HPDE6-E6E7 (cell line): ENCODE measurements at regions not wholly inside any gene's neighbourhood (a gene's known extent, or its start where the extent isn't known, plus 50 kb on each side); places are given as distances from the start of the nearest gene placed in this dataset.

ENCODE experiments used
- DNase-seq: peaks from one replicate; pipeline ENCODE4 v3.0.0; 2011; ENCODE audit warnings: missing footprints; ENCODE audit errors: extremely low spot score

- DNase-seq: no peak
These were observed 695.5 kb upstream of the LRFN5 start for GRCh38 chr14:40911141-40911540.

- no peak for DNase-seq
These were observed 696.8 kb upstream of the LRFN5 start for GRCh38 chr14:40909906-40910305.

GRCh38 chr14:40903709-40904108, 703.0 kb upstream of the LRFN5 start:
- DNase-seq: no peak

DNA sequence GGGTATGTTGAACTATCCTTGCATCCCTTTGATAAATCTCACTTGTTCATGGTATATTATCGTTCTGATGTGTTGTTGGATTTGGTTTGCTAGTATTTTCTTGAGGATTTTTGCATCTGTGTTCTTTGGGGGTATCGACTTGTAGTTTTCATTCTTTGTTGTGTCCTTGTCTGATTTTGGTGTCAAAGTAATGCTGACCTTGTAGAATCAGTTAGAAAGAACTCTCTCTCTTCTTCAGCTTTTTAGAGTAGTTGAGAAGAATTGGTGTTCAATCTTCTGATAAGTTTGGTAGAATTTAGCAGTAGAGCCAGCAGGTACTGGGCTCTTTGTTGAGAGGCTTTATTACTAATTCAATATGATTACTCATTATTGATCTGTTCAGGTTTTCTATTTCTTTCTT, 707.2 kb upstream of the LRFN5 start:
- DNase-seq: no peak

GRCh38 chr14:40894846-40895245, 711.8 kb upstream of the LRFN5 start:
- no peak for DNase-seq

DNA sequence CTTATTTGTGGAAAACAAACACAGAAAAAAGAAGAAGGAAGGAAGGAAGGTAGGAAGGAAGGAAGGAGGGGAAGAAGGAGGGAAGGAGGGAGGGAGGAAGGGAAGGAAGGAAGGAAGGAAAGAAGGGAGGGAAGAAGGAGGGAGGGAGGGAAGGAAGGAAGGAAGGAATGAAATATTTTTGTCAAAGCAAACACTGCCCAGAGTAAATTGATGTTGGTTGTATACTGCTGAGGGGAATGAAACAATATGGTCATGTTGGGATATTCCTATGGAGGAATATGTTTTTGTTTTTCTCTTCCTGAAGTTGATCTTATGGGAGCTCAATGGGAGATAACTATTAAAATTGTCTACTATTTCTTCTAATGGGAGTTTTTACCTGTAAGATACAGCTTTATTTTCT, 717.5 kb upstream of the LRFN5 start:
- no peak for DNase-seq

DNA sequence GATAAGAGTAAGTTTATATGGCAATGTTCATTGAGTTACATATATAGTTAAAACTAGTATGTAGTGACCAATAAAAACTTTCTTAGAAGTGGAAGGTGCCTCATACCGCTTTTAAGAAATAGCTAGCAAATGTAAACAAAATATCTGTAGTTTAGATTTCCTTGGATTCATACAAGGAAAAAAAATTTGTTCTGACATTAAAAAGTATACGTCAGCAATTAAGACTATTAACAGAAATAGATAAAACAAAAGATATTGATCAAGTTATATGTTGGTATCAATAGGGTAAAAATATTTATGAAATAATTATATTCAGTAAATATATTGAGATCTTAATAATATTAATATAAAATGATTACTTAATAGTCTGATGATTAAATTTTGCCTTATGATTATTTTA, 718.8 kb upstream of the LRFN5 start:
- no peak for DNase-seq

DNA sequence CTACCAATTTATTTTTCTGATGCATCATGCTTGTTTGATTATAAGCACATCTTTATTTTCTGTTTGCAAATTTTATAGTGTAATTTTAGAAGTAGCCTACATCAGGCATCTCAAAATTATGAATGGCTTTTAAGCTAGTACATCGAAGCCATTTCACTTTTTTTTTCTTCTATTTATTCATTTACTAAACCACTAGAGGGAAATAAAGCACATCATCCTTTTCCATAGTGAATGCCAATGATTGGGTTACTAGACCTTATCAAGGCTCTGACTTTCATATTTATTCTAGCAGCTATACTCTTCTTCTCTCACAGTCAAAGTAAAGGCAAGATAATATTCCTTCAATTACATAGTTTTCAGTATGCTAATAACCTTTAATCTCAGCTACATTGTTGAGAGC, 736.4 kb upstream of the LRFN5 start:
- DNase-seq: no peak

- DNase-seq: no peak
These were observed 747.6 kb upstream of the LRFN5 start for GRCh38 chr14:40859055-40859454.

- DNase-seq: no peak
These were observed 751.3 kb upstream of the LRFN5 start for GRCh38 chr14:40855343-40855742.

DNA sequence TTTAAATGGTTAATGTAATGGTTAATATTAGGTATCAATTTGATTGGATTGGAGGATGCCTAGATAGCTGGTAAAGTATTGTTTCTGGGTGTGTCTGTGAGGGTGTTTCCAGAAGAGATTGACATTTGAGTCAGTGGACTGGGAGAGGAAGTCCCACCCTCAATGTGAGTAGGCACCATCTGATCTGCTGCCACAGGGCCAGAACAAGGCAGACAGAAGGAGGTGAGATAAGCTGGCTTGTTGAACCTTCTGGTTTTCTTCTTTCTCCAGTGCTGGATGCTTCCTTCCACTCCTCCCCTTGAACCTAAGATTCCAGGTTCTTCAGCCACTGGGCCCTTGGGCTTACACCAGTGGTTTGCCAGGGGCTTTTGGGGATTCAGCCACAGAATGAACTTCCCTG, 756.5 kb upstream of the LRFN5 start:
- DNase-seq: no peak

GRCh38 chr14:40847480-40847879, 759.2 kb upstream of the LRFN5 start:
- no peak for DNase-seq

DNA sequence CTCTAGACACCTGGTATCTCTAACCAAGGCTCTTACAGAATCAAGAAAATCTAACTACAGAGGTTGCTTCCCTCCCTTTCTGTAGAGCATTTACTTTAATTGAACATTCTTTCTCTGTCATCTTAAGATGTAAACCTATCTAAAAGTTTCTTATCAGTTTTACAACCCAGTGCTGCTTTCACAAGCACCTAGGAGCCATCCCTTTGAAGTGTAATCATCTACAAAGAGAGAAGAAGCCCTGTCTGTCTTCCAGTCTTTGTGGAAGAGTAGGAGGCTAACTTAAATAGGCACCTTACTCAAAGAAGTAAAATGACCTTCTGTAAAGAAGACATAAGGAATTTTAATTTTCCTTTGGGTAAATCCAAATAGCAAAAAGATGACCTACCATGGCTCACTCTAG, 763.9 kb upstream of the LRFN5 start:
- DNase-seq: no peak

DNA sequence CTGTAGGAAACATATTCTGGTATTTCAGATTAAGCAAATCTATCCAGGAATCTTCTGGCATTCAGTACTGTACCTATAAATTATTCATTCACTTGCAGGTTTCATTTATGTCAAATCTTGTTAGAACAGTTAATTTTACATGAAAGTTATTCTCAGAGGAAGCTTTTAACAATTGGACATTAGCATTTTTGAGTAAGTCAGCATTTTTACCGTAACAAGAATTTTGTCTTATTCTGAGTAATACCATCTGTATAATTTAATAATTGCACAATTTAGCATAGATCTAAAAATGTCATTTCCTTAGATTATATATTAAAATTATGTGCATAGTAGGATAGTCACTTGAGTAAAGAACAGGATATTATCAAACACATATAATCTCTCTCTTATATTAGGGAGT, 764.8 kb upstream of the LRFN5 start:
- DNase-seq: no peak

DNA sequence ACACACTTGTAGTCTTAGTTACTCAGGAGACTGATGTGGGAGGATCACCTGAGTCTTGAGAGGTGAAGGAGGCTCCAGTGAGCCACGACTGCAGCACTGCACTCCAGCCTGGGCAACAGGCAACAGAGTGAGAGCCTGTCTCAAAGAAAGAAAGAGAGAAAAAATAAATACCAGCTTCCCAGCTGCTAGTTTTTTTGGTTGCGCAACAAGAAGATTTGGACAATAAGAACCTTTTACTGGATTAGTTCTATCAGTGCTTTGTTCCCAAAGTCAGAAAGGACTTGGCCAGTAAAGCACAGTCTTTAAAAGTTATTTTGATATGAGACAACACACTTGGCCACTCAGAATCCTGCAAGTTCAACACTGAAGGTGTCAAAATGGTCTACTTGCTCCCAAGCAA, 768.1 kb upstream of the LRFN5 start:
- no peak for DNase-seq

DNA sequence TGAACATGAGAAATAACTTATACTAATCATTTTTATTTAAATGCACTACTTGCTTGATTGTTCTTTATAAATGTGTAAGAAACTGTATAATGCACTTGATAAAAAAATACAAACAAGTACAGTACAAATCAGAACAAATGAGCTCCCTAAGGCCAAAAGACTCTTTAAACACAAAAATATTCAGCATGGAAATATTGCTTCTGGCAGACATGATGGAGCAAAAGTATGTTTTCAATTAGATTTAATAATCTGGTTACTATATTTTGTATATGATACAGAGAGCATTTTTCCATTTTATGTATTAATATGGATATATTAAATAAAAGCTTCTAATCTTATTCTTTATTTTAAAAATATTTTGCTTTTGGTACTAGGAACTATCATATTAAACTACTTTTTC, 800.2 kb upstream of the LRFN5 start:
- DNase-seq: no peak

GRCh38 chr14:40796168-40796567, 810.5 kb upstream of the LRFN5 start:
- no peak for DNase-seq

- DNase-seq: no peak
These were observed 821.8 kb upstream of the LRFN5 start for GRCh38 chr14:40784860-40785259.

GRCh38 chr14:40762685-40763084, 844.0 kb upstream of the LRFN5 start:
- no peak for DNase-seq

DNA sequence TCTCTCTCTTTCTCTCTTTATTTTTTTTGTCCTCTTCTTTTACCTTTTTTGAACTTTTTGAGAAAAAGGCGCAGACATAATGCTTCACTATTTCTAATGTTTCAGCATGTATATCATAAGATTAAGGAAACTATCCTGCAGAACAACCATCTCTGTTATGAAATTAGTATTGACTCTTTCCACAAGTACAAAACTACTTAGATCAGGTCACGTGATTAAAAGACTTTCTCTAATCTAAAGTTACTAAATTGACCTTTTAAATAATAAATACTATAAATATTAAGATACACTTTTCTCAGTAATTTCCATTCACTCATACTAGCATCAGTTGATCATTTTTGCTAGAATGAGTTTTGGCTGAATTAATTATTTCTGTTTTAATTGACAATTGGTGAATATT, 844.5 kb upstream of the LRFN5 start:
- no peak for DNase-seq

- DNase-seq: no peak
These were observed 846.0 kb upstream of the LRFN5 start for GRCh38 chr14:40760704-40761103.

DNA sequence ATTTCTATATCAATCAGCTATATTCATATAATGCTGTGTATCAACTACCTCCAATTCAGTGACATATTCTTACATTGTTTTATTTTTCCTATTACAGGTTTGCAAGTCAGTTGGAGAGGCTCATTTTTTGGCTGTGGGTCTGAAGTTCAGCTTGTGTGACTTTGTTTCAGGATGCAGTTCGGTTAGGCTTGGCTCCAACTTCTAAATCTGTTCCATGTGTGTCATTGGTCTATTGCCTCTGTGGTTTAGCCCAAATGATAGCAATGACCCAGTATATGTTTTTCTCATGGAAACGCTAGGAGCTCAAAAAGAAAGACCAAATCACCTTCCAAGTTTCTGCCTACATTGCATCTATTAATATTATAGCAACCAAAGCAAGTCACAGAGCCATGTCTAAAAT, 848.6 kb upstream of the LRFN5 start:
- no peak for DNase-seq

GRCh38 chr14:40757376-40757950, 849.2 kb upstream of the LRFN5 start:
- no peak for DNase-seq

DNA sequence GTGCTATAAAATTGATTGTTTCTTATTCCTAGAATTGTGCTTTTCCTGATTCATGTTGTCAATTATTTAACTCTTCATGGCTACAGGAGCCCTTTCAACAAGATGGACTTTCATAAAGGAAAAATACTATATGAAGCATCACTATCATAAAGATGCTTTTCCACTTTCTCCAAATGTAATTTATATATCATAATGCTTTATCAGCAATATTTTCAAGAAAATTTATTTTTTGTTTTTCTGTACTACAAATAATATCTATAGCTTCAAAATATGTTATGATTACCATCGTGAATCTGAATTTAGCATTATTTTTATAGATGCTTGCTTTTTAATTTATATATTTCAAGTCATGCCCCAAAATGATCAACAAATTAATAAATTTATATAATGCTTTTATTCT, 873.5 kb upstream of the LRFN5 start:
- DNase-seq: no peak

DNA sequence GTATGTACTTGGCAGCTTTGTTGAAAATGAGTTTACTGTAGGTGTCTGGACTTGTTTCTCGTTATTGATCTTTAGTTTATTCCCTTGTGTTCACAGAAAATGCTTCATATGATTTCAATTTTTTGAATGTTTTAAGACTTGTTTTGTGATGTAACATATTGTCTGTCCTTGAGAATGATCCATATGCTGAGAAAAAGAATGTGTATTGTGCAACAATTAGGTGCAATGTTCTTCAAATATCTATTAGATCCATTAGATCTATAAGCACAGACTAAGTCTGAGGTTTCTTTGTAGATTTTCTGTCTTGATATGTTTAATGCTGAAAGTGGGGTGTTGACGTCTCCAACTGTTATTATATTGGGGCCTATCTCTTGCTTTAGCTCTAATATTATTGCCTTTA, 879.6 kb upstream of the LRFN5 start:
- no peak for DNase-seq
